ENCODE measurements at regions not wholly inside any gene's neighbourhood (a gene's known extent, or its start where the extent isn't known, plus 50 kb on each side); places are given as distances from the start of the nearest gene placed in this dataset.

- DNase-seq = no peak
- no peak overlapping the region for H3K27ac ChIP-seq
- H3K36me3 ChIP-seq = no peaks in the 10 kb centered on the region
- no peaks in the 10 kb centered on the region for H3K9me3 ChIP-seq (ENCODE audit: severe bottlenecking)
- TF ChIP-seq, protein P1, sequence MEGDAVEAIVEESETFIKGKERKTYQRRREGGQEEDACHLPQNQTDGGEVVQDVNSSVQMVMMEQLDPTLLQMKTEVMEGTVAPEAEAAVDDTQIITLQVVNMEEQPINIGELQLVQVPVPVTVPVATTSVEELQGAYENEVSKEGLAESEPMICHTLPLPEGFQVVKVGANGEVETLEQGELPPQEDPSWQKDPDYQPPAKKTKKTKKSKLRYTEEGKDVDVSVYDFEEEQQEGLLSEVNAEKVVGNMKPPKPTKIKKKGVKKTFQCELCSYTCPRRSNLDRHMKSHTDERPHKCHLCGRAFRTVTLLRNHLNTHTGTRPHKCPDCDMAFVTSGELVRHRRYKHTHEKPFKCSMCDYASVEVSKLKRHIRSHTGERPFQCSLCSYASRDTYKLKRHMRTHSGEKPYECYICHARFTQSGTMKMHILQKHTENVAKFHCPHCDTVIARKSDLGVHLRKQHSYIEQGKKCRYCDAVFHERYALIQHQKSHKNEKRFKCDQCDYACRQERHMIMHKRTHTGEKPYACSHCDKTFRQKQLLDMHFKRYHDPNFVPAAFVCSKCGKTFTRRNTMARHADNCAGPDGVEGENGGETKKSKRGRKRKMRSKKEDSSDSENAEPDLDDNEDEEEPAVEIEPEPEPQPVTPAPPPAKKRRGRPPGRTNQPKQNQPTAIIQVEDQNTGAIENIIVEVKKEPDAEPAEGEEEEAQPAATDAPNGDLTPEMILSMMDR (IDR thresholded peaks at IDR 0.05; ENCODE audit: low read depth, low read length) = no peak
- no peaks in the 10 kb centered on the region for H3K27me3 ChIP-seq (ENCODE audit: insufficient read depth, low read depth, severe bottlenecking)
- H3K4me3 ChIP-seq (ENCODE audit: low read depth, low read length) = no peak overlapping the region
Measured at GRCh38 chr15:37774961-37775360, 159.5 kb upstream of the TMCO5A start.

DNA sequence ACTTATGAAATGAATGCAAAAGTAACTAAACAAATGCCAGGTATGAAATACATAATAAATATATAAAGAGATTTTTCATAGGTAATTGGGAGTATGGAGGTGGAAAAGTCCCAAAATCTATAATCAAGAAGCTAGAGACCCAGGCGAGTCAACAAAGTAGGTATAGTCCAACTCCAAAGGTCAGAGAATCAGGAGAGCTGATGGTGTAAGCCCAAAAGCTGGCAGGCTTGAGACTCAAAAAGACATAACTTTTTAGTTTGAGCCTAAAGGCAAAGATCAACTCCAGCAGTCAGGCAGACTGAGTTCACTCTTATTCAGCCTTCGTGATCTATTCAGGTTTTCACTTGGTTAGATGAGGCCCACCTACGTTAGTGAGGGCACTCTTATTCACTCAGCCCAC, 157.4 kb upstream of the TMCO5A start:
- Histone ChIP-seq H3K27ac (no peak overlapping the region), H3K9me3 (ENCODE audit: severe bottlenecking) (no peaks in the 10 kb centered on the region), H3K4me3 (ENCODE audit: low read depth, low read length) (no peak overlapping the region), H3K27me3 (ENCODE audit: insufficient read depth, low read depth, severe bottlenecking) (no peaks in the 10 kb centered on the region), H3K36me3 (no peaks in the 10 kb centered on the region)
- TF ChIP-seq, protein P1 (IDR thresholded peaks at IDR 0.05; ENCODE audit: low read depth, low read length) = no peak
- DNase-seq = no peak

DNA sequence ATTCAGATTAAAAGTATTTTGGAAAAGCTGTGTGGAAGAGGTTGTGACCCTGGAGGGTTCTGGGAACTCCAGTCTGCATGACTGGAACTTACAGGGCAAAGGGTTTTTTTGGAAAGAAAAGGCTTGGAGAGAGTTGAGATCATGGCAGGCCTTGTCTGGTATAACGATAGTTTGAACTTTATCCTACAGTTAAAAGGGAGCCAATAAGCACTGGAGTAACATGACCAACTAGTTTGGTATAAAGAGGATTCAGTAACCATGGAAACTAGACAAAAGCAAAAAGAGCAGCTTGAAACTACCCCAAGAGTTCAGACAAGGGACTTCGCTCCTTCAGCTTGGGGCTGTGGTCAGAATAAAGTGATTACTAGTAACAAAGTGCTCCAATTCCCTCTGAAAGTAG, 151.2 kb upstream of the TMCO5A start:
- no peaks in the 10 kb centered on the region for H3K9me3 ChIP-seq (ENCODE audit: severe bottlenecking)
- H3K27me3 ChIP-seq (ENCODE audit: insufficient read depth, low read depth, severe bottlenecking) = no peaks in the 10 kb centered on the region
- DNase-seq = no peak
- no peak overlapping the region for H3K27ac ChIP-seq
- H3K4me3 ChIP-seq (ENCODE audit: low read depth, low read length) = no peak overlapping the region
- TF ChIP-seq, protein P1 (IDR thresholded peaks at IDR 0.05; ENCODE audit: low read depth, low read length) = no peak
- no peaks in the 10 kb centered on the region for H3K36me3 ChIP-seq

DNA sequence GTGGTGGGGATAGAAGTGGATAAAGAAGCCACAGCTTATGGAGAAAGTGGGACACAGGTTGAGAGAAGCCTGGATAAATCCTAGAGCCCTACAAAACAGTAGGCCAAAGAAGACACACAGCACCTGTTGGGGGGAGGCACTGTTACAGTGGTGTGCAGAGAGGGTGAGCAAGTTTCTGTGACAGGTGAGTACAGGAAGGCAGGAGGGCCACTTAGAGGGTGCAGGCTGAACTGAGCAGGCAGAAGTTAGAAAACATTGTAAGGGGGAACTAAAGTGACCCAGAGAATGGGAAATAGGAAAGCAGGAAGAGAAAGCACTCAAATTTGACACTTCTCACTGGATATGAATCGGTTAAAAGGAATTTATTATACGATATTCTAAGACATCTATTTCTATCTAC, 146.1 kb upstream of the TMCO5A start:
- Histone ChIP-seq H3K9me3 (ENCODE audit: severe bottlenecking) (no peaks in the 10 kb centered on the region), H3K36me3 (no peaks in the 10 kb centered on the region), H3K27ac (no peak overlapping the region), H3K4me3 (ENCODE audit: low read depth, low read length) (no peak overlapping the region), H3K27me3 (ENCODE audit: insufficient read depth, low read depth, severe bottlenecking) (no peaks in the 10 kb centered on the region)
- no peak for DNase-seq
- TF ChIP-seq, protein P1 (IDR thresholded peaks at IDR 0.05; ENCODE audit: low read depth, low read length) = no peak

DNA sequence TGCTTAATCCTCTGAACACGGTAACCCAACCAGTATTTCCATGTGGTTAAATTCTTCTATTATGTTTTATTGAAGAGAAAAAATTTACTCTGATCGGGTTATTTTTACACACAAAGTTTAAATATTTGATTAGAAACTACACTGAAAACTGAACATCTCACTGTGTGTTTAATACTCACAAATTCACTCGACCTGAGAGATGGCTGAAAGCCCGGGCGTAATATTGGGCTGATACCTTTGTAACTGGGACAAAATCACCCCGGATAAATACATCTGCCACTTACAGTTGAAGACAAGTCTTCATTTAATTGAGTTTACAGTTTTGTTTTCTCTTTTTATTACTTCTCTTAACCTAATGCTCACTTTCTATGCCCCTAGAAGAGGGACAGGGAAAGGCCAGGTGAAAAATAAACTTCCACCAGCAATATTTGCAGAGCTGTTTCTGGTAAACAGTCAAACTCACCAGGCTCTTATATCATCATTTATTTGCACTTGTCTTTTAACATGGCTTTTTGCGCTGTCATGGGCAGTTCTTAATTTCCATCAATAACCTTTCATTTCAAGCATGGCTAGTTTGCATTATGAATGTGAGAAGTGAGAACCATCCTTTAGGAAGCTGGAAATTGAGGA, 145.6 kb upstream of the TMCO5A start:
- TF ChIP-seq, protein P1 (IDR thresholded peaks at IDR 0.05; ENCODE audit: low read depth, low read length) = no peak
- Histone ChIP-seq H3K27me3 (ENCODE audit: insufficient read depth, low read depth, severe bottlenecking) (no peaks in the 10 kb centered on the region), H3K27ac (no peak overlapping the region), H3K36me3 (no peaks in the 10 kb centered on the region), H3K4me3 (ENCODE audit: low read depth, low read length) (no peak overlapping the region), H3K9me3 (ENCODE audit: severe bottlenecking) (no peaks in the 10 kb centered on the region)
- no peak for DNase-seq

GRCh38 chr15:37789397-37789786, 145.0 kb upstream of the TMCO5A start:
- TF ChIP-seq, protein P1 (IDR thresholded peaks at IDR 0.05; ENCODE audit: low read depth, low read length) = no peak
- no peak for DNase-seq
- H3K27ac ChIP-seq = no peak overlapping the region
- H3K36me3 ChIP-seq = no peaks in the 10 kb centered on the region
- no peaks in the 10 kb centered on the region for H3K27me3 ChIP-seq (ENCODE audit: insufficient read depth, low read depth, severe bottlenecking)
- H3K4me3 ChIP-seq (ENCODE audit: low read depth, low read length) = no peak overlapping the region
- no peaks in the 10 kb centered on the region for H3K9me3 ChIP-seq (ENCODE audit: severe bottlenecking)
